HG03095 (cell line): ENCODE measurements at regions not wholly inside any gene's neighbourhood (a gene's known extent, or its start where the extent isn't known, plus 50 kb on each side); places are given as distances from the start of the nearest gene placed in this dataset.
"Not testable (repeated sequence)": the region's sequence is repeated elsewhere in the genome, so short reads cannot be mapped to it uniquely, and the experiment has no call there.

ENCODE experiments used
- ATAC-seq: cut with Tn5 transposase; IDR thresholded peaks from one replicate; pipeline ENCODE4 v1.9.1; 2021; ENCODE audit warnings: moderate library complexity; ENCODE audit not compliant: unreplicated experiment

DNA sequence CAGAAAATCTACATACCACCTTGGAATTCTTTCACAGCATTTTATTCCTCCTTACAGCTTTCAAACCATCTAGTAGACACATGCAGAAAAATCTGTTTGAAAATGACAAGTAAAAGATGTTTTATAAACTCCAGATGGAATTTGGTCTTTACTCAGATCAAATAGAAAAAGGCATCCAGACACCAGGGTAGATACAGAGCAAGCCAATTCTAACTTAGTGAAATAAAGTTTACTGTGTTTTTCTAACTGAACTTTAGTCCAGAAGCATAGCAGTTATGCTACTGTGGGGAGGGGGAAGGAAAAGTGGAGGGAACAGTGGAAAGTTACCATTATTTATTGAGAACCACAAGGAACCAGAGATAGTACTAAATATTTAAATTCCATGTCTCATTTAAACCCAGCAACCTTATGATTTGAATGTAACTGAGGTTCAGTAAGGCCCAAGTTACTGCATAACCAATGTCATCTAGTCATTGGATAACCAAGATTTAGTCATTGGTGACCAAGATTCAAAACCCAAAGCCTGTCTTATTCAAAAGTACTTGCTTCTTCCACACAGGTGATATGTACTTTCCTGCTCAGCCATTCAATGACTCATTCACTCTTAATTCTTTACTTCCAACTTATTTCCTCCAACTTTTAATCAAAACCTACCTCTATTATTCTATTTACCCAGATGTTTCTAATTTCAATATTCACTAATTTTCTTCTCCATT is 57.7 kb downstream of the RAD51AP2 start:
- no peak for ATAC-seq

DNA sequence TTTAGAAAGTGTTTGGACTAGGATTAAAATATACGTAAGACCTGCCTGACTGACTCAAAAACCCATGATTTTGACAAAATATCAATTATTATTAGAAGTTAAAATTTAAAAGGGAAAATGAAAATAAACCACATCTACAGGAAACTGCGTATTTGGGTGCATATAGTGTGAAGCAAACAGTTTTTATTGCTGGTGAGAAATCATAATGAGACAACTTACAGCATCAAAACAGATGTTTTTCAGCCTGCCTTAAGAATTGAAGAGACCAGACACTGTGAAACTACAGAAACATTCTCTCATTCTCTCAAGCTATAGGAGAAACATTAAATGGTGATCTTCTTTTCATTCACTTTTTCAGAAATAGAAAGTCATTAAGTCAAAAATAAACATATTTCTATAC is 62.9 kb downstream of the RAD51AP2 start:
- no peak for ATAC-seq

DNA sequence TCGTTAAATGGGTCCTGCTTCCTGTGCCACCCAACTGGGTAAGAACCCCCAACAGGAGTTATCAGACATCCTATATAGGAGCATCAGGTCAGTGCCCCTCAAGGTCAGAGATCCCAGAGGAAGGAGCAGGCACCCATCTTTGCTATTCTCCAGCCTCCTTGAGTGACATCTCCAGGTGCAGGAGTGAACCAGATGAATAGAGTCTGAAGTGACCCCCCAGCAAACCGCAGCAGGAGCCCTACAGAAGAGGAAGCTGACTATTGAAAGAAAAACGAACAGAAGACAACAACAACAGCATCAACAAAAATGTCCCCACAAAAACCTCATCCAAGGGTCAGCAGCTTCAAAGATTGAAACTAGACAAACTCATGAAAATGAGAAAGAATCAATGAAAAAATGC is 72.0 kb downstream of the RAD51AP2 start:
- ATAC-seq: not testable (repeated sequence)

DNA sequence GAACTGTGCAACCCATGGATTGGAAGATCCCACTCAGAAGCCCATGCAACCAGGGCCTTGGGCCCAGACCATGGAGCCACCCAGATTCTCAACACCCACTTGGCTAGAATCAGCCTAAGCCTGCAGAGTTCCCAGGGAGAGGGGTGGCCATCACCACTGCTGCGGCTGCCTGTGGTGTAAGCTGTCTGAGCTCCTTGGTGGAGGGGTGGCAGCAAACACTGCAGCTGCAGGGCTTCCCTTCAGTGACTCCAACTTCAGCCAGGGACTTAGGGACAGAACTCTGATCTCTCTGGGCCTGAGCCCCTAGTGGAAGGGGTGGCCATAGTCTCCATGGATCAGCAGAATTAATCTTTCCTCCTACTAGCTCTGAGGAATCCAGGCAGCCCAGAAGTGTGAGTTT is 72.5 kb downstream of the RAD51AP2 start:
- ATAC-seq: no peak

DNA sequence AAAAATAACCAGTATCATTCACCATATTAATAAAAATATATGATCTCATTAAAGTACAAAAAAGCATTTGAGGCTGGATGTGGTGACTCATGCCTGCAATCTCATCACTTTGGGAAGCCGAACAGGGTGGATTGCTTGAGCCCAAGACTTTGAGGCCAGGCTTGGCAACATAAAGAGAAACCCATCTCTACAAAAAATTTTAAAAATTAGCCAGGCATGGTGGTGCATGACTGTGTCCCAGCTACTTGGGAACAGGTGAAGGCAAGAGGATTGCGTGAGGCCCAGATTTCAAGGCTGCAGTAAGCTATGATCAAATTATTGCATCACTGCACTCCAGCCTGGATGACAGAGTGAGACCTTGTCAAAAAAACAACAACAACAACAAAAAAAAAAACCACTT is 75.9 kb downstream of the RAD51AP2 start:
- ATAC-seq: no peak

DNA sequence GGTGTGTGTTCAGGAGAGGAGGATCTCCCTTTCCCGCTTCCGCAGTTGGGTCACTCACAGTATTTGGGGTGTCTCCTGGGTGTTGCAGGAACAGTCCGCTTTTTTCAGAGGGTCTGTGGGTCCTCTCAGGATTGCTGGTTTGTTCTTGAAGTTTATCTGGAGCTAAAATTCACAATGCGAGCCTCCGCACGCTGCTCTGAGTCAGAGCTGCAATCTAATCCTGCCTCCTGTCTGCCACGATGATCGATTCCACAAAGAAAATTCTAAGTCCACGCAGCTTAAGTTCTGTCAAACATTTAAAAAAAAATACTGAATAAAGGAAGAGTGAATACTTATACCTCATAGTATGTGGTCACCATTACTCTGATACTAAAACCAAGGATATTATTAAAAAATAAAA is 76.5 kb downstream of the RAD51AP2 start:
- no peak for ATAC-seq

DNA sequence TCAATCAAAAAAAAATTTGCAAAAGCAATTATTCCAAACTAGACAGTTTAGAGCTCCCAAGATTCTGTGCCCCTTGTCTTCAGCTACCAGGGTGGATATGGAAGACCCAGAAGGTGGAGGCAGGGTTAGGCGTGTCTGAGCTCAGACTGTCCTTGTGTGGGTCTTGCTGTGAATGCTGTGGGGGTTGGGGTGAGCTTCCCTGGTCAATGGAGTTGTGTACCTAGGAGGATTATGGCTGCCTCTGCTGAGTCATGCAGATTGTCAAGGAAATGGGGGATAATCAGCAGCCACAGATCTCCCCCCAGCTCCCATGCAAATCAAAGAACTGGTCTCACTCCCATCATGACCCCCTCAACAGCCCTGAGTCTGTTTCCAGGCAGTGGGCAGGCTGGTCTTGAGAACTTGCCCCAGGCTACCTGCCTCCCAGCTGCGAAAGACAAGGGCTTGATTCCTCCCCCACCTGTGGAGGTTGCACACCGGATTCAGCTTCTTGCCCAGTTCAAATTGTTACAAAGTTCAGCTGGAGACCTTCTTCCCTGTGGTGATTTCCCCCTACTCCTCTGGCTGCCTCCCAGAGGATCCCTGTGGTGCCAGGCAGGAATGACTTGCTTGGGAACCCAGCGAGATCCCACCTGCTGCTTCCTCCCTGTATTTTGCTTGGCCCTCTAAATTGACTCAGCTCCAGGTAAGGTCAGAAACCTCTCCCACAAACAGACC is 77.0 kb downstream of the RAD51AP2 start:
- ATAC-seq: no peak

DNA sequence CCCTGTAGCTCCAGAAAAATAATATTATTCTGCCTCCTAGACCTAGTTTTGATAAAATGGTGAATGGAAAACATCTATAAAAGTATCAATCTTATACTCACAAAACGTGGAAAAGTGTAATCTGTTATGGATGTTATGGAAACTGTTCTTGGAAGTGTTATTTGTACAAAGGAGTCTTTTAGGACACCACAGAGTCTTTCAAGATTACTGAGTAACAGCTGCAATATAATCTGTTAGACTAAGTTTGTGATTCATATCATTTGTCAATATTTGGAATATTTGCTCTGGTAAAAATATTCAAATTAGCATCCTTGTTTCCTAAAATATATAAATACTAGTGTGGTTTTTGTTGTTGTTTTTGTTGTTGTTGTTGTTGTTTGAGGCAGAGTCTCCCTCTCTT is 87.9 kb downstream of the RAD51AP2 start:
- ATAC-seq: no peak

DNA sequence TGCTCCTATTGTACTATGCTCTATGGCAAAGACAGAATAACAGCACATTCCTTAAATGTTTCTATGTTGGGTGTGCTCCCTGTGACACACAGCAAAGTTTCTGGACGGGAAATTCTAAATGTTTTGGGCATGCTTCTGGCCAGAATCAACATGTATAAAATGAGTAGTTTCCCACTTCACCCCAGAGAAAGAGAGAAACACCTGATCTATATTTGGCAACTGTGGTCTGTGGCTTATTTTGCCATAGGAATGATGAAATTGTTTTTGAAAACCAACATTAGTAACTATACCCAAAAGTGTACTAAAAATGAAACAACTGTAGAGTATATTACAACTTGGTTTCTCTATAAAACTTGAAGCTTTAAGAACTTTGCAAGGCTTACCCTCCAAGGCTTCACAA is 89.1 kb downstream of the RAD51AP2 start:
- ATAC-seq: no peak

DNA sequence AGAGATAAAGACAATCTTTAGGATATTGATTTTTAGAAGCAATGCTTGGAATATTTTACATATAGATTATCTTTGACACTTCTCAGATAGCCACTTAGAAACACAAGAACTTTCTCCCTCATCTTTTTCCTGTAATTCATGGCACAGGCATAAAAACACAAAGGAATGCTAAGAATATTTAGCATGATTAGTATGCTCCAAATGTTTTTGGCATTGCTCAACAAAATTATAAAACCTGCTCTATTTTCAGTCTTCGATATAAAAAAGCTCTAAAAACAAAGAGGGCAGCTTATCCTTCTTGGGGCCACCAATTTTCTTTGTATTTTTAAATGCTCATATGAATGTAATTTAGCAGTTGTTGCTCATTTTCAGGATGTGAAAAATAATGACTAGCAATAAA is 90.8 kb downstream of the RAD51AP2 start:
- ATAC-seq: no peak

DNA sequence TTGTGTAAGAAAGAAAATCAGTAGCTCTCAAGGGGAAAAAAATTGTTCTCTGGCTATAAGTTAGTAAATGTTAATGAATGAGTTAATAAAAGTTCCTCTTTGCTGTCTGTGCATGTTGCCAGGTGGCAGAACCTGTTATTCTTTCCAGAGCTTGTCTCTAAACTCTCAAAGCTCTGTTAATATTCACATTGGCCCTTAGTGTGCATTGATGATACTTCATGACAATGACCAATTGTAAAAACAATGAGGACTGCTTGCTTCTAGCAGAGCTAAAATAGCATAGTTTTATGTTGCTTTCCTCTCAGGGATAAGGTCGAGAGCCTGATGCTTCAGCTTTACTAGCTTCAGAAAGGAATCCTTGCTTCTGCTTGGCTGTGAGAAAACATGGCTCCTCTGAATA is 91.5 kb downstream of the RAD51AP2 start:
- ATAC-seq: no peak

DNA sequence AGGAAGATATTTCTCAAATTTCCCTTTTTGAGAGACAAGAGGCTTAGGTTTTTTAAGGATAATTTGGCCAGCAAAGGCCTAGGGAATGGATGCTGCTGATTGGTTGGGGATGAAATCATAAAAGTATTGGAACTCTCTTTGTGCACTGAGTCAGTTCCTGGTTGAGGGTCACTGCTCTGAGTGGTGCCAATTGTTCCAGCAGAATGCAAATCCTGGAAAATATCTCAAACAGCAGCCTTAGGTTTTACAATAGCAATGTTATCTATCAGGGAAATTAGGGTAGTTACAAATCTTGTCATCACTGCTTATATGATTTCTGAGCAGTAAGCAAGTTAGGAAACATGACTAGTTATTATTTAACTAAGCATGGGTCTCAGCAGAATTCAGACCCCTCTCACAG is 96.2 kb downstream of the RAD51AP2 start:
- no peak for ATAC-seq

DNA sequence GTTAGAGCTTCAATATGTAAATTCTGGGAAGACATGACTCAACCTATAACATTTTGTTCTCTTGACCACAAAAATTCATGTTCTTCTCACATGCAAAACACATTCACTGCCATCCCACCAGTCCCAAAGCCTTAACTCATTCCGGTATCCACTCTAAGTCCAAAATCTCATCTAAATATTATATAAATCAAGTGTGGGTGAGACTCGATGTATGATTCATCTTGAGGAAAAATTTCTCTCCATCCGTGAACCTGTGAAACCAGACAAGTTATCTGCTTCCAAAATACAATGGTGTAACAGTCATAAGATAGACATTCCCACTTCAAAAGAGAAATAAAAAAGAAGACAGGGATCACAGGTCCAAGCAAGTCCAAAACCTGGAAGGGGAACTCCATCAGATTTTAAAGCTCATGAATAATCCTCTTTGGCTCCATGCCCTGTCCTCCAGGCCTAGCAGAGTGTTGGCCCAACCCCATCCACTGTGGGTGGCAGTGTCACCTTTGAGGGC is 101.3 kb downstream of the RAD51AP2 start:
- ATAC-seq: no peak

DNA sequence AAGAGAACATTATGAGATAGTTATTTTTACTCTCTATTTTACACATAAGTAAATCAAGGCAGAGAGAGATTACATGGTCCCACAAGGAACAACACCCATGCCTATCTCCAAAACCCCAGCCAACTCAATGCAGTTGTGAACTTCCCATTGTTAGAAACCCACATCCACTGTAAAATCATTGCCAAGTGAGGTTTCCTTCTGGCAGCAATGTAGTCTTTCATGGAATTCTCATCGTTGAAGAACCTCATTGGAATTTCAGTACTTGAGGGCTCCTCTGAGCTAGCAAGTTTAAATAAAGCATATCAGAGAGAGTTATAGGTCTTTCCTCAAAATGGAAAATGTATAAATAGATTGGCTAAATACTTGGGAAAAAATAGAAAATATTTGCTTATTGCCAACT is 105.2 kb downstream of the RAD51AP2 start:
- ATAC-seq: no peak

DNA sequence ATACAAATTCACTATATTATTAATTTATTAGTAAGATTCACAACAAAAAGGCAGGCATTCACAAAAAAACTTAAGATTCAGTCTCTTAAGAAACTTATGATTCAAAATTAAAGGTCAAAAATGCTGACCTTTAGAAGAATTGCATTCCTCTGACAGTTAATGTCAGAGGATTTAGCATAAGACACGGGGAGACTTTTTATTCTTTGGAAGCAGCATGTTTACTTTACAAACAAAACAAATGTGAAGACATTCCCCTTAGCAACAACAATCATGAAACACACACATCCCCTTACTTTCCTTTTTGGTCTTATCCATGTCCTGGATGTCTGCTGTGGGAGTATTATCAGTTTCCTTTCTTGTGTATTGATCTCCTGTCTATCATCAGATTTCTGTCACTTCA is 117.1 kb downstream of the RAD51AP2 start:
- ATAC-seq: no peak

DNA sequence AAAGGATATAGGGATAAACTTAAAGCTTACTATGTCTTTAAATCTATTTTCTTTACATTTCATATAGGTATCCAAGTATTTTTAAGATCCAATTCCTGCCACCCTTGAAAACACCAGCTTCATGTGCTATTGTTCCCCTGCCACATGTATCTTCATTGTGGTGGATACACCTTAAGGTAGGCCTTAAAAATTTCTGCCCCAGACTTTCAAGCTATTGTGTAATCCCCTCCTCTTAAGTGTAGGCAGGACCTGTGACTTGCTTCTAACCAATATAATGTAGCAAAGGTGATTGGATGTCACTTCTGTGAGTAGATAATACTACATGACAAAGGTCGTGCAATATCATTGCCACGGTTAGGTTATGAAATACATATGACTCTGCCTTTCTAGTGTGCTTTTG is 119.5 kb downstream of the RAD51AP2 start:
- no peak for ATAC-seq

DNA sequence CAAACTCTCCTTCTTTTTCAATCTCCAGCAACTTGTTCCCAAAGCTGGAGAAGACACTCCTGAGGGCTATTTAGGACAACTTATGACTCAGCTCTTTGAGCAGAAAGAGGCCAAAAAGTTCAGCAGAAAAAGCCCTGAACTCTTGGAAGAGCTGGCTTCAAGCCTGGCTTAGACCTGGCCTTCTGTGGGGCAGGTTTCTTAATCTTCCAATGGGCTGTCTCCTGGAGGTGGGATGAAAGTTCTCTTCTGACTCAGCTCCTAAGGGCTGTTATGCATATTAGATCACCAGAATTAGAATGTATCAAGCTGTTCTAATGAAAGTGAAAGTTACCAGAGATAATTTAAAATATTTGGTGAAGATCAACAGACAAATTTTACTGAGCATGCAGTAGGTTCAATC is 129.4 kb downstream of the RAD51AP2 start:
- no peak for ATAC-seq

DNA sequence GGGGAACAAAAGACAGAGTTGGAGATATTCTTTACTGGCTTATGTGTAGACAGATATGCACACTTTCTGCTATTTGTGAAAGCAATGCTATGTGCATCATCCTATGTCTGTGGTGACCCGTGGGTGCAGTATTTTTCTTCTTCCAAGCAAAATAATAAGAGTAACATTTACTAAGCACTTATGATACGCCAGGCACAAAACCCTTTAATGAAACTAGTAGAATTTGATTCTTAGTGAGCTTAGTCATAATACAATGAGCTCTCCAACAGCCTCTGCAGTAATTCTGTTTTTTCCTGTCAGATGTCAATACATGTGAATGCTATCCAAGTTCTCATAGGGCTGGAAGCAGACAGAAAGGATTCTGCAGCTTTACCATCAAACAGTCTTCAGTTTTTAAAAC is 130.6 kb downstream of the RAD51AP2 start:
- ATAC-seq: no peak

DNA sequence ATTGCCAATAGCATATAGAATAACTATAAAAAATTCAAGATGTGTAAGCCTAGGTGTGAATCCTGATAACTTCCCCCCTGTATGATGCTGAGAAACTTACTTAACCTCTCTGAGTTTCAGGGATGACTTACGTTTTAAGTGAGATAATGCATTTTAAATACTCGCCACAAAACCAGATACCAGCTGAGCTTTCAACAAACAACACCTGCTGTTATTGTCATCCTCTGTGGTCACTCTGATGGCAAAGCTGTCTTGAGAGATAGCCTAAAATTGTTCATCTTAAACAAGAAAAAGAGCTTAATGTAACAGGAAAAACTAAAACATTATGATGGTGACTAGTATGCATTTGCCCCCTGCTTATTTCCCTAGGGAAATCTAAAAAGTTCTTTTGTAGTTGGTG is 131.5 kb downstream of the RAD51AP2 start:
- no peak for ATAC-seq

DNA sequence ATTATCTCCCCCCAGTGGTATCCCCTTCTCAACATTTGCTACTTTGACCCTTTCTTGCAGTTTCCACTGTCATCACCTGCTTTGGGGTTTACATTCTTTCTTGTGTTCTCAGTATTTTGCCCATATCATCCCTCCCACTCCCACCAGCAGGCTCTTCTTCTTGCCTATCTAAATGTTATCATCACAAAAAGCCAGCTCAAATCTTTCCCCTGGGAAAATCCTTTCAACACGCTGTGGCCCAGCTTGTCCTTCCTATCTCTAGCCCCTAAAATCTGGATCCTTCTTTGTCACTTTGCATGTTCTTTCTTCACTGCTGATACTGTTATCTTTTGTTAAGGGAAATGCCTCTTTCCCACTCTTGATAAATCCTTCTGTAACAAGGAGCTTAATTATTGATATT is 138.2 kb downstream of the RAD51AP2 start:
- ATAC-seq: no peak

DNA sequence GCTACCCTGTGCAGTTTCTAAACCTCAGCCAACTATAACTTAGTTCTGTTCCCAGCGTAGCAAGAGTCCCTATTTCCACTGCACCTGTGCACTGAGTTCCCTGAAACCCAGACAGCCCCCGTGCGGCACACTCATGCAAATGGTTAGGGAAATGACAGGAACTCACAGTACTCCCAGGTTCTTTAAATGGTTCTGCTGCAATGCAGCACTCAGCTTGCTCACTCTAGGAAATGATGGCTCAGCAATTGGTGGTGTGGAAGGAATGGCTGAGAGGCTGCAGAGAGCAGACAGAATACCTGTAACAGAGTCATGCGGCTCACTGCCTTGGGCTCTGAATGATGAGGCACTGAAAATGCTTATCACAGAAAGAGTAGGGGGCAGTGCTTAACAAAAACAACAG is 143.0 kb downstream of the RAD51AP2 start:
- ATAC-seq: no peak

DNA sequence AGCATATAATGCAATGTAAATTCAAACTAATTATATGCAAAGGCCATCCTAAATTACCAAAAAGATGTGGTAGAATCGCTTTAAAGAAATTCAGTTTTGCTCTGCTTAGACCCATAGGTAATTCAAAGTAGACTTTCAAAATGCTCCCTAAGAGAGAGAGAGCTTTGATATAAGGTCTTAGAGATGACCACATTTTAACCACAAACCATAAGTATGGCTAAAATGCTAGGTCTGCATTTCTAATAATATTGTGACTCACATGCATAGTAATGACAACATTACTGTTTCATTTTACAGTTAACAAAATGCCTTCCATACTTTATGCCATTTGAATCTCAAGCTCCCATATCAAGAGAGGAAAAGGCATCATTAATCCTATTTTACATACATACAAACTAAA is 144.5 kb downstream of the RAD51AP2 start:
- no peak for ATAC-seq

DNA sequence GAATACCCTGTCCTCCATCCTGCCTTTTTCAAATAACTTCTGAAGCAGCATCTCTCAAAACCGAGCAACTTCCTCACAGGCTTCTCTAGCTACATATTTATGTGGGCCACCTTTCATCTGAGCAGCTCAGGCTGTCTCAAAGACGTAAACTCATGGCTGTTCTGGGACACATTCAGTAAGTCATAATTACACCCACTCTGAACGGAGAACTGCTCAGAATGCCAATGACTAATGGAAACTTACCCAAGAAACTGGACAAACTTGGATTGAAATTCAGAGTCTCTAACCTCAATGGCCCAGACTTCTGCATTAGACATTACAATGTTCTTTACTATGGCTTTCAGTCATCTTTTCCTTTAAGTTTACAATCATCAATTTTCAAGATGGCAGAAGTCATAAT is 145.2 kb downstream of the RAD51AP2 start:
- no peak for ATAC-seq
